ENCODE measurements at regions not wholly inside any gene's neighbourhood (a gene's known extent, or its start where the extent isn't known, plus 50 kb on each side); places are given as distances from the start of the nearest gene placed in this dataset.
"Not testable (repeated sequence)": the region's sequence is repeated elsewhere in the genome, so short reads cannot be mapped to it uniquely, and the experiment has no call there.

DNA sequence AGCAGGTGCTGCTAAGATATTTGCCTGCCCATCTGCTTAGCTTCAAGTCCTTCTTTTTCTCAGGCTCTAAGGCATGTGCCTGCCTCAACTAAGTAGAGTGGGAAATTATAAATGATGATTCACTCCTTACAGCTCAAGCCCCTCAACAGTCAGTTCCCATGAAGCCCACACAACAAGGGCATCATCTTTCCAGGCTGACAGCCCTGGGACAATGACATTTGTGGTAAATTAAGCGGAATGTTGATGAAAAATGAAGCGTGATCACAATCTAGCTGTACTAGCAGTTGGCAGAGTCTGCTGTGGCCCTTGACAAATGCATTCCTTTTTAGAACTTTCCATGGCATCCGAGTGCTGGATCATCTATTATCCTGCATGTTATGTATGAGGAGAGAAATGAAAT is 548.6 kb downstream of the KIF4B start:
- intact Hi-C loops (cut with DNase I), result no loop called here
- 46 to 69% (median 48%) methylated on average over 3 of the region's 3 CpGs for WGBS, 3 donors
- Histone ChIP-seq H3K4me3 (no peak overlapping the region), H3K4me1 (no peaks in the 10 kb centered on the region), H3K9me3 (no peaks in the 10 kb centered on the region), H3K36me3 (ENCODE audit: insufficient read depth in 1 of 2, low read depth in 1 of 2) (no peaks in the 10 kb centered on the region), H3K27ac (no peak overlapping the region), H3K27me3 (ENCODE audit: insufficient read depth in 3 of 3, low read length in 2 of 3) (no peaks in the 10 kb centered on the region)
- ATAC-seq (no peak), DNase-seq (no peak)
- TF ChIP-seq, protein P1, sequence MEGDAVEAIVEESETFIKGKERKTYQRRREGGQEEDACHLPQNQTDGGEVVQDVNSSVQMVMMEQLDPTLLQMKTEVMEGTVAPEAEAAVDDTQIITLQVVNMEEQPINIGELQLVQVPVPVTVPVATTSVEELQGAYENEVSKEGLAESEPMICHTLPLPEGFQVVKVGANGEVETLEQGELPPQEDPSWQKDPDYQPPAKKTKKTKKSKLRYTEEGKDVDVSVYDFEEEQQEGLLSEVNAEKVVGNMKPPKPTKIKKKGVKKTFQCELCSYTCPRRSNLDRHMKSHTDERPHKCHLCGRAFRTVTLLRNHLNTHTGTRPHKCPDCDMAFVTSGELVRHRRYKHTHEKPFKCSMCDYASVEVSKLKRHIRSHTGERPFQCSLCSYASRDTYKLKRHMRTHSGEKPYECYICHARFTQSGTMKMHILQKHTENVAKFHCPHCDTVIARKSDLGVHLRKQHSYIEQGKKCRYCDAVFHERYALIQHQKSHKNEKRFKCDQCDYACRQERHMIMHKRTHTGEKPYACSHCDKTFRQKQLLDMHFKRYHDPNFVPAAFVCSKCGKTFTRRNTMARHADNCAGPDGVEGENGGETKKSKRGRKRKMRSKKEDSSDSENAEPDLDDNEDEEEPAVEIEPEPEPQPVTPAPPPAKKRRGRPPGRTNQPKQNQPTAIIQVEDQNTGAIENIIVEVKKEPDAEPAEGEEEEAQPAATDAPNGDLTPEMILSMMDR (IDR thresholded peaks at IDR 0.05), result no peak

DNA sequence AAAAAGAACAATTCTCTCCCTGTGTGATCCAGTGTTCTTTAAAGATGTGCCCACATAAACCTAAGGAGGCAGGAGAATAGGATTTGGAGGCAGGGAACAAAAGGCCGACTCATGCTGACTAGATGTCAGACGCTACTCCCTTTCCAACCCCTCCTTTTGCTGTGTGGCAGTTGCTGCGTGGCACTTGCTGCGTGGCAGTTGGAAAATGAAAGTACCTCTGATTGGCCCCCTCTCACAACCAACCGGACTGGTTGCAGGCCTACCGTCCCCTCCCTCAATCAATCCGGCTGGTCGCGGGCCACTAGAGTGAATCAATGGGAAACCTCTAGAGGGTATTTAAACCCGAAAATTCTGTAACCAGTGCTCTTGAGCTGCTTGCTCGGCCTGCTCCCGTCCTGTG is 551.0 kb downstream of the KIF4B start:
- no peaks in the 10 kb centered on the region for H3K36me3 ChIP-seq (ENCODE audit: insufficient read depth in 1 of 2, low read depth in 1 of 2)
- H3K4me3 ChIP-seq, result no peak overlapping the region
- TF ChIP-seq, protein P1 (IDR thresholded peaks at IDR 0.05), result no peak
- ATAC-seq, result no peak
- no peak overlapping the region for H3K27ac ChIP-seq
- intact Hi-C loops (cut with DNase I), result no loop called here
- H3K4me1 ChIP-seq, result no peaks in the 10 kb centered on the region
- 75 to 82% (median 82%) methylated on average over 12 of the region's 12 CpGs for WGBS, 3 donors
- no peaks in the 10 kb centered on the region for H3K27me3 ChIP-seq (ENCODE audit: insufficient read depth in 3 of 3, low read length in 2 of 3)
- peaks cover 5% of the 10 kb centered on the region for H3K9me3 ChIP-seq
- no peak for DNase-seq

DNA sequence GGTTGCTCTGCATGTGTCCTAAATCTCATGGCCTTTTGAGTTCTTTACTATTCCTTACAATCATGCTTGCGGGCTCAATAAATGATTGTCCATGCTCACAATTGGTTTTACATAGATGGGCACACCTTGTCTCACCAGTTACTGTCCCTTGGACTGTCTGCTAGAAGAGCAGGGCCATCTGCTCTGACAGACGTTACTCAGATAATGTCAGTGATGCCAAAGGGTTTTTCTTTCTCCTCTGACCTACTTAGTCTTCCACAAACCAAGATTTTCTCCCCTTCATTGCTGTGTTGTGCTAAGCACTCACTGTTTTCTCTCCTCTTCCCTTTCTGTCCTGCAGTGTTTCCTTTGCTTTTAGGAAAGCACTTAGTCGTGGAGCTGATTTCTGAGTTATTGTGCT is 562.3 kb downstream of the KIF4B start:
- H3K27ac ChIP-seq, result no peak overlapping the region
- ATAC-seq (no peak), DNase-seq (no peak)
- no peaks in the 10 kb centered on the region for H3K9me3 ChIP-seq
- 33 to 48% (median 44%) methylated on average over 3 of the region's 3 CpGs for WGBS, 3 donors
- intact Hi-C loops (cut with DNase I), result no loop called here
- H3K4me1 ChIP-seq, result no peaks in the 10 kb centered on the region
- no peaks in the 10 kb centered on the region for H3K36me3 ChIP-seq (ENCODE audit: insufficient read depth in 1 of 2, low read depth in 1 of 2)
- TF ChIP-seq, protein P1 (IDR thresholded peaks at IDR 0.05), result no peak
- no peak overlapping the region for H3K4me3 ChIP-seq
- no peaks in the 10 kb centered on the region for H3K27me3 ChIP-seq (ENCODE audit: insufficient read depth in 3 of 3, low read length in 2 of 3)

DNA sequence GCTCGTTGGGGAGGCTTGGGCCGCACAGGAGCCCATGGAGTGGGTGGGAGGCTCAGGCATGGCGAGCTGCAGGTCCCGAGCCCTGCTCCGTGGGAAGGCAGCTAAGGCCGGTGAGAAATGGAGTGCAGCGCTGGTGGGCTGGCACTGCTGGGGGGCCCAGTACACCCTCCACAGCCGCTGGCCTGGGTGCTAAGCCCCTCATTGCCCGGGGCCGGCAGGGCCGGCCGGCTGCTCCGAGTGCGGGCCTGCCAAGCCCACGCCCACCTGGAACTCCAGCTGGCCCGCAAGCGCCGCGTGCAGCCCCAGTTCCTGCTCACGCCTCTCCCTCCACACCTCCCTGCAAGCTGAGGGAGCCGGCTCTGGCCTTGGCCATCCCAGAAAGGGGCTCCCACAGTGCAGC is 573.3 kb downstream of the KIF4B start:
- WGBS, 3 donors, result 90 to 99% (median 93%) methylated on average over 17 to 21 of the region's 21 CpGs
- DNase-seq; H3K9me3 ChIP-seq; H3K4me3 ChIP-seq; H3K27me3 ChIP-seq (ENCODE audit: insufficient read depth in 3 of 3, low read length in 2 of 3); H3K27ac ChIP-seq; intact Hi-C loops (cut with DNase I); H3K36me3 ChIP-seq (ENCODE audit: insufficient read depth in 1 of 2, low read depth in 1 of 2); H3K4me1 ChIP-seq; ATAC-seq: not testable (repeated sequence)

DNA sequence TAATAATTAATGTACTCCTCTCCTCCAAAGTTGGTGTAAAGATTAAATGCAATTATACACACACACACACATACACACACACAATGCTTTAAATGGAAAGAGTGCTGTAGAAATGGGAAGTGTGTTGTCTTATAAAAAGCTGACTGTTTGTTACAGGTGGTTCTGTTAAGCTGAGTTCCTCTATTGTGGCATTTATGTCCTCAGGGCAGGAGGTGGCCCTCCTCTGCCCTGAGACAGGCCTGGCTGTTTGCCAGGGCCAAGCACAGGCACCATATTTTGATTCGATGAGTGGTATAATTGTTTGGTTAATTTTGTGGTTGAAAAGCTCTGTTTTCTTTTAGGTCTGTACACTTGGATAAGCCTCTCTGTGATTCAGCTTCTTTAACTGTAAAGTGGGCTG is 573.9 kb downstream of the KIF4B start:
- intact Hi-C loops (cut with DNase I), result no loop called here
- no peaks in the 10 kb centered on the region for H3K4me1 ChIP-seq
- no peaks in the 10 kb centered on the region for H3K36me3 ChIP-seq (ENCODE audit: insufficient read depth in 1 of 2, low read depth in 1 of 2)
- WGBS, 3 donors, result 55 to 78% (median 64%) methylated on average over 1 of the region's 1 CpG
- H3K27ac ChIP-seq, result no peak overlapping the region
- no peaks in the 10 kb centered on the region for H3K9me3 ChIP-seq
- DNase-seq (no peak), ATAC-seq (no peak)
- H3K4me3 ChIP-seq, result no peak overlapping the region
- TF ChIP-seq, protein P1 (IDR thresholded peaks at IDR 0.05), result no peak
- H3K27me3 ChIP-seq (ENCODE audit: insufficient read depth in 3 of 3, low read length in 2 of 3), result peaks cover 0 to 4% (median 0%) of the 10 kb centered on the region in 3 donors
